Activated CD8-positive, alpha-beta memory T cell treated with anti-CD3 and anti-CD28 coated beads for 1 hour (primary cell): ENCODE measurements at regions not wholly inside any gene's neighbourhood (a gene's known extent, or its start where the extent isn't known, plus 50 kb on each side); places are given as distances from the start of the nearest gene placed in this dataset.

ENCODE experiments used
- DNase-seq, 2 donors: peaks; one replicate each; pipeline ENCODE4 v3.0.0-alpha.2; 2020; ENCODE audit warnings: low read depth in 1 of 2; ENCODE audit errors: extremely low read depth in 1 of 2

DNA sequence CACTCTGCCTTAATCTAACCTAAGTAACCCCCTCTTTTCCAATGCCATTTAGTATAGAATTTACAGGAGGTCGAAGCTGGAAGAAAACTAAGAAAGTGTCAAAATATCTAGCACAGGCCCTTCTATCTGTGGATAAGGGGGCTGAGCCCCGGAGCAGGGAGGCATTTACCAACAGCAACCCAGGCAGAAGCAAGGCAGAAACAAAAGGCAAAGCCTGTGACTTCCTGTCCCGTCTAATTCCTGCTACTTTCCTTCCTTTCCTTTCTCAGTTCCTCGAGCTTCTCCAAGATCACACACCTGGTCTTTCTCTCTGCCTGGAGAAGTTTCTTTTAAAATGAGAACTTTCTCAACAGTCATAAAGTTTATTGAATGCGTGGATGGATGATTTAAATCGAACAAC lies 146.0 kb downstream of the FOXA2 start:
- no peak for DNase-seq

DNA sequence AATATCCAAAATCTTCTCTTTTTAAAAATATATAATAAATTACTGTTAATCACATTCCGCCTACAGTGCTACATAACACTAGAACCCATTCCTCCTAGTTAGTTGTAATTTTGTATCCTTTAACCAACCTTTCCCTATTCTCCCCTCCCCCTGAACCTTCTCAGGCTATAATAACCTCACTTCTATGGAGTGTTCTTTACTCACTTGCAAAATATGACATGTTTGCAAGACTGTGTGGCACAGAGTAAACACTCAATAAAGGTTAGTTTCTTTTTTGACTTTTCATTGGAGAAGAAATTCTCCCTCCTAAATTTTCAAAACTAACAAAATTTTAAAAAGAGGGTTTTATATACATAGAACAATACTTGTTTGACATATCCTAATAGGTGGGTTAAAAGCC lies 147.0 kb downstream of the FOXA2 start:
- DNase-seq = no peak

DNA sequence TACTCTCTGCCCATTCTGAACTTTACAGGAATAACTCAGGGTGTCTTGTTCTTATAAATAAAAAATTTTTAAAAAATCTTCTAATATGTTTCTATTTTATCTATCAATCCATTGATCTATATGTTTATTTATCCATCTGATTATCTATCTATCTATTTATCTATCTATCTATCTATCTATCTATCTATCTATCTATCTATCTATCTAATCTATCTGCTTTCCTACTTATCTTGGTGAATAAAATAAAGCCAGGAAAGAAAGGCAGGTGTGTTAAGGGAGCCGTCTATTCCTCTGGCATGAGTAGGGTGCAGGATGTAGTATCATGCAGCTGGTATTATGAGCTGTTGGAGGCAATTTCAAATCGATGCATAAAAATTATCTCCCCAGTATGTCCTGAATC lies 153.0 kb downstream of the FOXA2 start:
- no peak for DNase-seq

DNA sequence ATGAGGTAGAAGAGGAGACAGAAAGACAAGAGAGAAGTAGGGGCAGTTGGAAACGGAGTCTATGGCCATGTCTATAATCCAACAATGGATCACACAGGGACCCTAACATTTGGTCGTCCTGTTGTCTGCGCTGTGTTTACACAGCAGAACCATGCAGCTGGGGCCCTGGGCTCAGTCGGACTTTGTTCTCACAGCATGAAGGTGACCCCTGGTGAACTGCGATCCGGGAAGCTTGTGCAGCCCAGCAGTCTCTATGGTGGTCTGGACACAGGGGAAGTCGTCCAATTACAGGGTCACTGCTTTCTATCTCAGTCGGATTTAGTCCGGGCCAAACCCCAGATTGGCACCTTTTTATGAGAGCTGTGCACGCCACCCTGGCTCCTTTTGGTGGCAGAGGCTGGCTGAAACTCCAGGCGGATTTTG lies 153.6 kb downstream of the FOXA2 start:
- no peak for DNase-seq

- DNase-seq = no peak
These were observed 154.1 kb downstream of the FOXA2 start for GRCh38 chr20:22430154-22430745.

- DNase-seq = no peak
These were observed 154.9 kb downstream of the FOXA2 start for GRCh38 chr20:22429175-22430153.

DNA sequence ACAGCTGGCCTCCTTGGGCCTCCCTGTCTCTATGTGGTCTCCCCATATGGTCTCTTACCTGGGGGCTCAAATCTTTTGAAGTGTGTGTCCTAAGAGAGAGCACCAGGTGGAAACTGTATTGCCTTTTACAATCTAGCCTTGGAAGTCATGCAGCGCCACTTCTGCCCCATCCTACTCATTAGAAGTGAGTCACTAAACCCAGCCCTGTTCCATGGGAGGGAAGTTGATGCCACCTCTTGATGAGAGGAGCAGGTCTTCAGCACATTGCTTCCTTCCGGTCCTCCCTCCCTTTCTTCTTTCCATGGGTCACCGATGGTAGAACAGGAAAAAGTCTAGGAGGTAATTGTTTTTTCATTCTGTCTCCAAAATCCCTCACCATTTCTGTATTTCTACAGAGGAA lies 156.3 kb downstream of the FOXA2 start:
- no peak for DNase-seq

DNA sequence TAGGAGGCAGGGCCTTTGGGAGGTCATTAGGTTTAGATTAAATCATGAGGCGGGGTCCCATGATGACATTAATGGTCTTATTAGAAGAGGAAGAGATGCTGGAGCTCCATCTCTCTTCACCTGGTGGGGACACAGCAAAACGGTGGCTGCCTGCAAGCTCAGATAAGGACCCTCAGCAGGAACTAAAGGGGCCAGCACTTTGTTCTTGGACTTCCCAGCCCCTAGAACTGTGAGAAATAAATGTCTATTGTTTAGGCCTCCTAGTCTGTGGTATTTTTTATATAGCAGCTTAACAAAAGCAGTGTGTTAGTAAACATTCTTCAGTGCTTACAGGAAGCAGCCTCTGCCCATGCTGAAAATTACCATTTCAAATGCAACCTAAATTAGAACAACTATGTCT lies 157.6 kb downstream of the FOXA2 start:
- no peak for DNase-seq

DNA sequence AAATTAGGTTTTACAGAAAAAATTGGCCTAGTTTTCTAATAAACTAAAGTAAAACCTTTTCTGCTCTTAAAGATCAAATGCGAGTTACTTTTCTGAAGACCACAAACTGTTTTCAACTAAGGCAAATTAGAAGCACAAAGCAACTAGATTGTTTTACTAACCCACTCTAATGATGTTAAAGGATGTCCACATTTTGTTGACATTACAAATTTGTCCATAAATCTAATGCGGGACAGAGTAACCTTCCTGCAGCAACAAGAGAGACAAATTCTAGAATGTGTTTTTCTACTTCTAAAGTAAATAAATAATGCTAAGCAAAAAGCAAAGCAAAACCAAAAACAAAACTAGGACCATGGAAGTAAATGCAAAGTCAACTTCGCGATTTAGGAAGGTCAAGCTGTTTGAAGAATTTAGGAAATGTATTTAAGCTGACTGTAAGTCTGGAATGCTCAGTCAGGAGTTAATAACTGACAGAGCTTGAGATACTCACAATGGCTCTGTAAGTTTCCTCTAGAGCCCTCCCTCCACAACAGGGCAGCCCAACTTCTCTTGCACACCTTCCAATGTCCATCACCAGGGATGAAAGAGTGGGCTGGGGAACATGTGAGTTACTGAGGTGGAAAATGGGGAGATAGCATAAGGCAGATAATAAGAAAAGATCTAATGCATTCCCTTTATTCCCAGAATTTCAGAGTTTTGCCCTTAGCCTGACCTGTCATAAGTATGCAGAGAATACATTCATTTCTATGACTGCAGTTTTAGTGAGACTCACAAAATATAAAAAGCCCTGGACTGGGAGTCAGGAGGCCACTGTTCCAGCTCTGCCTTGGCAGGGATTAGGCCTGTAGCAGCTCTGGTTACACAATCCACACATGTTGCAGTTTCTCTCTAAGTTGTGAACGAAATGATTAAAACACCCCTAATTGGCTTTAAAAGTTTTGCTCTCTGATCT lies 158.8 kb downstream of the FOXA2 start:
- no peak for DNase-seq

- DNase-seq = no peak
These were observed 161.1 kb downstream of the FOXA2 start for GRCh38 chr20:22423190-22423832.

DNA sequence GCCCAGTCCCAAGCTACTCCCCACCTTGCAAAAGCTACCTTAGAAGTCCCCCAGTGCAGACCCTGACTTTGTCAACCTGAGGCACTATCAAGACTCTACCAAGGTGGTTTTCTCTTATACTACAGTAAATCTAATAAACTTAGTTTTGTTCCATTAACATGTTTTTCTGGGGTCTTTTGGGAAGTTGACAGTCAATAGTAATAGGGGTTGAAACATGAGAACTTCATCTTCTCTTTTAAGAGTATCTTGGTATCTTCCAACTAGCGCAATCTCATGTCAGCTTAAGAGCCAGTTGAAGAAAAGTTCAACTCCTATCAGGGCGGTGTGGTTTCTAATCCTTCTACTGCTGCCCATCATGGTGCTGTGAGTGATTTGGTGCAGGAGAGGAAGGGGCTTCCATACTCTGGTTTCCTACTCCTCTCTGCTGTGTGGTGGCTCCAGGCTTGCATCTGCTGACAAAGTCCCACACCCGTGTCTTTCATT lies 164.2 kb downstream of the FOXA2 start:
- no peak for DNase-seq

DNA sequence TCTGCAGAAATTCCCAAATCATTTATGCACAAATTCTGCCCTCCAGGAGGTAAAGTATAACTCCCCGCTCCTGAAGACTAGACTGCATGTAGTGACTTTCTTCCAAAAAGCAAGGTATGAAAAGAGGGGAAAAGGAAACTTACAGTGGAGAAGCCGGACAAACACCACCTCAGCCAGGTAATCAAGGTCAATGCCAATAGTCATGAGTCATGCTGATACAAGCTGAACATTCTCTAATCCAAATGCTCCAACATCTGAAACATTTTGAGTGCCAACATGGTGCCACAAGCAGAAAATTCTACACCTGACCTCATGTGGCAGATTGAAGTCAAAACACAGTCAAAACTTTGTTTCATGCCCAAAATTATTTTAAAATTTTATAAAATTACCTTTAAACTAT lies 165.6 kb downstream of the FOXA2 start:
- DNase-seq = no peak

GRCh38 chr20:22414305-22414742 lies 170.0 kb downstream of the FOXA2 start:
- no peak for DNase-seq

DNA sequence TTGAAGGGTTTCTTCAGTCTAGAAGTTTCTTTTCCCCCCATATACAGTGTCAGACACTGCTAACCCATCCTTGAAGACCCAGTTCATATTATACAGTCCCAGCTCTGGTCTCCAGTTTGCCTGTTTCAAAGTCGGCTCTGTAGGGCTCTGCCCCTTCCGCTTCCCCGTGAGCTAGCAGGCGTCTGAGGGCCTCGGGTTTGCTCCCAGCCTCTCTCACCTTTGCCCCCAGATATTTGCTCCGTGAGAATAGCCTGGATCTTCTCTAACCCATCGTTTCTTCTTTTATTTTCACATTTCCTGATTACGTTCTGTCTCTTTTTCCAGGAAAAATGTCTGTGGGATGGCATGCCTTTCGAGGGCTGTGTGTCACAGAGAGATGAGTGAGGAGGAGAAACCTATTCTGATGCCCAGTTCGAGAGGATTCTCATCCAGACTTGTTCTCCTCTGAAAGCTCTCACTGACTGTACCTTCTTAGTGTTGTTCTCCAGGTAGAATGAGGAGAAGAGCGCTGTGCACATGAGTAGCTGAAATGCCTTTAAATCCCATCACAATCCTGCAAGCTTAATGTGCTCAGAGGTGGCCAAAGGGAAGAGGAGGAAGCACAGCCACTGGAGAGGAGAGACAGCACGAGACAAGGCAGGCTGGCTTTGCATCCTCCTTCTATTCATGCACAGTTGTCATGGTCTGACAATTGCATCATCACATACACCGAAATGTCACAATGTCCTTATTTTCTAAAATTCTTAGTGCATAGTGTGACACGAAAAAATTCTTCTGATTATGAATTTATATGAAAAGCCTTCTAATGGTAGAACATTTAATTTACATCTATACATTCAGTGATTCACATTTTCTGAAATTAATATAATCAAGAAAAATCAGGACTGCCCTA lies 171.1 kb downstream of the FOXA2 start:
- no peak for DNase-seq

GRCh38 chr20:22411627-22412450 lies 172.5 kb downstream of the FOXA2 start:
- DNase-seq = no peak

GRCh38 chr20:22411286-22411626 lies 173.1 kb downstream of the FOXA2 start:
- no peak for DNase-seq

DNA sequence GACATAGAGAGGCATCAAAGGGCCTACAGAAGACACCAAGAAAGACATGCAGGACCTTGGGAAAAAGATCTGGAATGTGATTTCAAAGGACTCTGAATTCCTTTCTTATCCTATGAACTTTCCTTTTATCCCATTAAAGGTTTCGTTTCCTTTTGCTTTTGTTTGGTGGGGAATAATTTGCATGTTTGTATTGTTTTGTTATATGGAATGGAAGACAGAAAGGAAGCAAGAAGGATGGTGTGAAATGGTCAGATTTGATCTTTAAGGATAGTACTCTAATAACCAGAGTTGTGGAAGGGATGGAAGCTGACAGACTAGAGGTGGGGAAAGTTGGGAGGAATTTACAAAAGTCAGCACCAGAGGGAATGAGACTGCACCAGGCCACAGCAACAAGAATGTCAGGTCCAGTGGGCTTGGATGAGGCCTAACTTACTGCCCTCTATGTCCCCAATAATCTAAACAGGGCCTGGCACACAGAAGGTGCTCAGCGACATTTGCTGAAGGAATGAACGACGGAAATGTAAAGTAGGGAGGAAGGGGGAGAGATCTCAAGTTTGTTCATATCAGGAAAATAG lies 173.7 kb downstream of the FOXA2 start:
- DNase-seq = no peak
